GM18867 (cell line): ENCODE measurements at regions not wholly inside any gene's neighbourhood (a gene's known extent, or its start where the extent isn't known, plus 50 kb on each side); places are given as distances from the start of the nearest gene placed in this dataset.
"Not testable (repeated sequence)": the region's sequence is repeated elsewhere in the genome, so short reads cannot be mapped to it uniquely, and the experiment has no call there.

ENCODE experiments used
- ATAC-seq: cut with Tn5 transposase; IDR thresholded peaks from one replicate; pipeline ENCODE4 v1.9.1; 2021; ENCODE audit warnings: mild to moderate bottlenecking, moderate library complexity; ENCODE audit not compliant: unreplicated experiment

- ATAC-seq = not testable (repeated sequence)
Observed at GRCh38 chr1:72985024-72985423, 702.7 kb upstream of the NEGR1 start.

DNA sequence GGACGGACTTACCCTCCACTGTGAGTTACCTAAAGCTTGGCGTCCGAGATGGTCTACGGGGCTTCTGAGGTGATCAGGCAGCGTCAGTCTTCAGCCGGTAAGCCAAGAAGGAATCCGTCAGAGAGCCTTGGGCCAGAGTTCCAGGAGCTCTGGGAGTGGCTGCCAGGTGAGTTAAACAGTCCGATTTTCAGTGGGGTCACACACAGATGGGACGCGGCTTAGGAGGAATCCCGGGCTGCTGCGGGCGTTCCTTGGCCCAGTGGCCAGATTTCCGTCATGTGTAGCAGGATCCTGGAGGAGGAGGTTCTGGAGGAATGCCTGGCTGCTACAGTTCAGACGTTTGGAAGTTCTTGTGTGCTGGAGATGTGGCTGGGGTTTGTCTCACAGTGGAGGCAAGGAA is 700.7 kb upstream of the NEGR1 start:
- not testable (repeated sequence) for ATAC-seq

- no peak for ATAC-seq
Observed at GRCh38 chr1:72969461-72969860, 687.1 kb upstream of the NEGR1 start.

DNA sequence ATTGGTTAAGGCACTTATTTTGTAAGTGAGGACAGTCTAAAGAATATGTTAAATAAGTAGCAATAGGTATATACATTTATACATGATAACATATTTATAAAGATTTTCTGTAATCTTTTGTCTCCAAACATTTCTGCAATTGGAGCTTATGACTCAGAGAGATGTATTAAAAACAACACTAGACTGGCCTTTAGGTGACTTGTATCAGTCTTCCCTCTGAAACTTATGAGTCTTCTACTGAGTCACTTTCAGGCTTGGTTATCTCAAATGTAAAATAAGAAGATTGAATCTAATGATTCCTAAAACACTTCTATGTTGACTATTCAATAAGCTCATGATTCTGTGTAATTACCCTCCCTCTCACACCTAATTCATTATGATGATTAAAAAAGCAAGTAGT is 672.6 kb upstream of the NEGR1 start:
- no peak for ATAC-seq

DNA sequence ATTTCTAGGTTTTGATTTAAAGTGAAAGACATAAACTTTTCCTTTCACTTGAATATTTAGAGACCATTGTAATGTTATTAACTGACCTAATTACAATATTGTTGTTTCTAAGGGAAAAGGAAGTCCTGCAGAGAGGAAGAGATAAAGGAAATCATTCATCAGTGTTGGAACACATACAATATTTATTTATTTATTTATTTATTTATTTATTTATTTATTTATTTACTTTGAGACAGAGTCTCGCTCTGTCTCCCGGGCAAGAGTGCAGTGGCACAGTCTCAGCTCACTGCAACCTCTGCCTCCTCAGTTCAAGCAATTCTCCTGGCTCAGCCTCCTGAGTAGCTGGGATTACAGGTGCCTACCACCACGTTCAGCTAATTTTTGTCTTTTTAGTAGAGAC is 668.6 kb upstream of the NEGR1 start:
- ATAC-seq = not testable (repeated sequence)

GRCh38 chr1:72946903-72947499 is 664.7 kb upstream of the NEGR1 start:
- no peak for ATAC-seq

- no peak for ATAC-seq
Observed at GRCh38 chr1:72942008-72942407, 659.7 kb upstream of the NEGR1 start.

DNA sequence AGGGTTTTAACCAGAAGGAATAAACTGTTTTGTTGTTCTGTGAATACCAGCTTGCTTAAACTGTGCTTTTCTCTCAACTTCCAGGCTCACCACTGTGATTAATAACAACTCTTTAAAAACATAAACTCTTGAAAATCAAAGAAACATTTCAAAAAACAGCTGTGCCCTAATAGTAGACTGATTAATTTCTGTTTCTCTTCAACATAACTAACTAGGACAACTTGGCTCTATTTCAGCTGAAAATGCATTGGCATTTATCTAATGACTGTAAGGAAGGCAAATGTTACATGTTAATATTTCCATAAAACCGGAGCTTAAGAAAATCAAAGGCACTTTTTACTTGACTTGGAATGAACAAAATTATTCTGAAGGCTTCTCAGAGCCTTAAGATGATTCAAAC is 656.1 kb upstream of the NEGR1 start:
- ATAC-seq = no peak

- no peak for ATAC-seq
Observed at GRCh38 chr1:72937905-72938304, 655.6 kb upstream of the NEGR1 start.

DNA sequence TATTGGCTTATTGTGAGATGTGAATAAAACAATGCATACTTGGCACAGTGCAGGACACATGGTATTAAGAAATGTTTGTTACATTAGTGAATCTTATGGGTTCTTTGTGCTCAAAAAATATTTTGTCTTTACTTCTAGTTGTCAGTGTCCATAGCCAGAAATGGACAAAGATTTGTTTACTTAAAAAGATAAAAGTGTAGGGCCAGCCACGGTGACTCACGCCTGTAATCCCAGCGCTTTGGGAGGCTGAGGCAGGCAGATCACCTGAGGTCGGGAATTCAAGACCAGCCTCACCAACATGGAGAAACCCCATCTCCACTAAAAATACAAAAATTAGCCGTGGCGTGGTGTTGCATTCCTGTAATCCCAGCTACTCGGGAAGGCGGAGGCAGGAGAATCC is 654.6 kb upstream of the NEGR1 start:
- no peak for ATAC-seq

- ATAC-seq = no peak
Observed at GRCh38 chr1:72936151-72936740, 653.9 kb upstream of the NEGR1 start.

DNA sequence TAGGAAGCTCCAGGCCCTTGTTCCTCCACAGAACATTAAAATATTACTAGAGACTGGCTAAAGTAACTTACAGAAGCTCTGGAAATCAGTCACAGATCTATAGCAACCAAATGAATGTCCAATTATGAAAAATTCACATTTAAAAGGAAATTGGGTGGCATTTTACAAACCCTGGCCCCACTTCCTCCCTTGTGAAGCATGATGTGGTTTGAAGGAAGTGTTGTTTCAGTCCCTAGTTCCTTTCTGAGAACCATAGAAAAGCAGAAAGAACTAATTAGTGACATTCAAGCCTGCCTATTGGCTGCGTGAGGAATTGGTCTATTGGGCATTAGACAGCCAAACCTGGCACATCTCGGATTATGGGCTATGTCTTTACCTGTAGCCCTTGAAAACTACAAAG is 649.7 kb upstream of the NEGR1 start:
- ATAC-seq = no peak

GRCh38 chr1:72930528-72930927 is 648.2 kb upstream of the NEGR1 start:
- no peak for ATAC-seq

- no peak for ATAC-seq
Observed at GRCh38 chr1:72918940-72919339, 636.6 kb upstream of the NEGR1 start.

- no peak for ATAC-seq
Observed at GRCh38 chr1:72917920-72918319, 635.6 kb upstream of the NEGR1 start.

- ATAC-seq = no peak
Observed at GRCh38 chr1:72915581-72915980, 633.2 kb upstream of the NEGR1 start.

DNA sequence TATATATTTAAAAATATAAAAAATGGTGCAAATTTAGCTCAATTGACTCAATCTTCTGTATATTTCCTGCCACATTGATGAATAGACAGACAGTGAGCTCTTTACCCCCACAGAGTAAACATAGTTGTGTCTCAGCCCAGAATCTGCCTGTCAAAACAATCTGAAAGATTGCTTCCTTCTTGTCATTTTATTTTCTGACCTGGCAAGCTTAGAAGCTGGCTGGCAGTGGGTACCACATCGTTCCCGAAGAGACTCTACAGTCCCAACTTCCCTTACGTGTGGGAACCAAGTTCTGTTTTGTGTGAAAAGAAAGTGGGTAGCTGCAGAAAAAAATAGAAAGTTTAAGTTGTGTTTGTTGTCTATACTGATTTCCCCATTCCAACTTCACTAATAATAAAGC is 629.3 kb upstream of the NEGR1 start:
- ATAC-seq = no peak

DNA sequence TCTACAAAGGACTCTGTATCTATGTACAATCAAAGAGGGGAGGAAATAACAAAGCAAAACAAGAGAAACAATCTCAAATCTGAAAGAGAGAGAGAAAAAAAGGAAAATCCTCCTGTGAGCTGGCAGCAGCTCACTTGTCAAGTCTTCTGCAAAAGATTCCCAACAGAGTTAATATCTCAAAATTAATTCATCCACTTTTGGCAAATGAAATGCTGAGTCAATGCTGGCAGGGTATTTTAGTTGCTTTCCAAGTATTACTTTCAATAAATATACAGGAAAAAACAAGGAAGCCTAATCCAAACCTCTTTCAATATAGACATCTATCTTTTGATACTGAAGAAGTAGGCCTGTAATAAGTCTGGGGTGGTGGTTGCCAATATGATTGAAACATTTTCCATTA is 613.9 kb upstream of the NEGR1 start:
- no peak for ATAC-seq

DNA sequence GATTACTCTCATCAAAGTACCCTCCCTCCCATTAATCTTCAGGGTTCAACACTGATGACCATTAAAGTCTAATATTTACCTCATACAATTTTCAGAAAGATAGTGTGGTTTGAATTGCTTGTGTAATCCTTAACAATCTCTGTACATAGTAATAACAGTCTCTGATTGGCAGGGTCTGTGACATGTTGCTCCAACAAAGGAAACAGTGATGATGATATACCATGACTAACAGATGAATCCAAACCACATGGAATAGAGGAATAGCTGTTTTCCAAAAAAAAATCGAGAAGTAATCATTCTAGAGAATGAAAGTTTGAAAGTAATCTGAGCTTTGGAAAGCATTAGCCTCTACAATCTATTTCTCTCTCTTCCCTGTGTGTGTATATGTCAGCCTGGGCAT is 610.1 kb upstream of the NEGR1 start:
- ATAC-seq = no peak

DNA sequence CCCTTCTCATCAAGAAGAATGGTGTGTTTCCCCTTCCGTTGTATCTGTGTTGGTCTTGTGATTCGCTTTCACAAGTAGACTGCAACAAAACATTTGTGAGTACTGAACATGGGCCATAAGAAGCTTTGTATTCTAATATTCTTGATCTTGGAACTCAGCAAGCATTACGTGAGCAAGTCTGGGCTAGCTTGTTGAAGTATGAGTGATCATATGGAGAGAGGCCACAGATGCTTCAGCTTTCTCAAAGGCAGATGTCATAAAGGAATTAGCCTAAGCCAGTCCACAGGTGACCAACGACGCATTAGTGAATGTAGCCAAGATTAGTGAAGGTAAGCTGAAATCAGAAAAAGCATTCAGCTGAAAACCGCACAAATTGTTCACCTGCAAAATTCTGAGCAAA is 609.6 kb upstream of the NEGR1 start:
- no peak for ATAC-seq

- ATAC-seq = no peak
Observed at GRCh38 chr1:72885841-72886240, 603.5 kb upstream of the NEGR1 start.

- no peak for ATAC-seq
Observed at GRCh38 chr1:72885017-72885416, 602.7 kb upstream of the NEGR1 start.

- no peak for ATAC-seq
Observed at GRCh38 chr1:72869873-72870272, 587.5 kb upstream of the NEGR1 start.
